SIG-M5 treated with dmso at 0.1 percent for 504 hours (cell line): ENCODE measurements at regions not wholly inside any gene's neighbourhood (a gene's known extent, or its start where the extent isn't known, plus 50 kb on each side); places are given as distances from the start of the nearest gene placed in this dataset.
A peak's percentile ranks its signal among the peaks of the same experiment; 100 is the strongest.
"Not testable (repeated sequence)": the region's sequence is repeated elsewhere in the genome, so short reads cannot be mapped to it uniquely, and the experiment has no call there.

Source experiments
- DNase-seq: peaks from one replicate; lab custom pipeline; 2025; ENCODE audit not compliant: unreplicated experiment; lab: John Stamatoyannopoulos, UW

- DNase-seq: no peak
Observed at GRCh38 chr7:113622796-113623195, 296.0 kb downstream of the PPP1R3A start.

GRCh38 chr7:113610572-113610971 lies 308.2 kb downstream of the PPP1R3A start:
- DNase-seq: no peak

GRCh38 chr7:113608782-113609181 lies 310.0 kb downstream of the PPP1R3A start:
- DNase-seq: no peak

- DNase-seq: no peak
Observed at GRCh38 chr7:113606325-113606724, 312.5 kb downstream of the PPP1R3A start.

GRCh38 chr7:113600428-113600827 lies 318.4 kb downstream of the PPP1R3A start:
- not testable (repeated sequence) for DNase-seq

GRCh38 chr7:113593455-113593854 lies 325.4 kb downstream of the PPP1R3A start:
- not testable (repeated sequence) for DNase-seq

- not testable (repeated sequence) for DNase-seq
Observed at GRCh38 chr7:113592924-113593323, 325.9 kb downstream of the PPP1R3A start.

GRCh38 chr7:113582471-113582870 lies 336.3 kb downstream of the PPP1R3A start:
- no peak for DNase-seq

- DNase-seq: not testable (repeated sequence)
Observed at GRCh38 chr7:113563257-113563656, 355.6 kb downstream of the PPP1R3A start.

GRCh38 chr7:113562801-113563200 lies 356.0 kb downstream of the PPP1R3A start:
- DNase-seq: no peak

- DNase-seq: no peak
Observed at GRCh38 chr7:113562242-113562641, 356.6 kb downstream of the PPP1R3A start.

- DNase-seq: peak; percentile 37
Observed at GRCh38 chr7:113561446-113561845, 357.4 kb downstream of the PPP1R3A start.

GRCh38 chr7:113550966-113551365 lies 367.8 kb downstream of the PPP1R3A start:
- no peak for DNase-seq

GRCh38 chr7:113548561-113548960 lies 370.2 kb downstream of the PPP1R3A start:
- no peak for DNase-seq

GRCh38 chr7:113548137-113548536 lies 370.7 kb downstream of the PPP1R3A start:
- DNase-seq: no peak

GRCh38 chr7:113521468-113521867 lies 397.3 kb downstream of the PPP1R3A start:
- no peak for DNase-seq

- DNase-seq: peak; percentile 27
Observed at GRCh38 chr7:113519472-113519871, 399.3 kb downstream of the PPP1R3A start.

- DNase-seq: no peak
Observed at GRCh38 chr7:113504691-113505090, 386.3 kb upstream of the SMIM30 start.

GRCh38 chr7:113504142-113504541 lies 385.8 kb upstream of the SMIM30 start:
- DNase-seq: no peak

GRCh38 chr7:113496586-113496985 lies 378.2 kb upstream of the SMIM30 start:
- DNase-seq: not testable (repeated sequence)

GRCh38 chr7:113494797-113495566 lies 376.6 kb upstream of the SMIM30 start:
- DNase-seq: not testable (repeated sequence)

- no peak for DNase-seq
Observed at GRCh38 chr7:113491305-113491704, 373.0 kb upstream of the SMIM30 start.
